Dendritic cell treated with granulocyte-macrophage colony-stimulating factor and Interleukin-4, amounts not matched to agents 40 ng/mL and 50 ng/mL, for 4 days (primary cell): ENCODE measurements at regions not wholly inside any gene's neighbourhood (a gene's known extent, or its start where the extent isn't known, plus 50 kb on each side); places are given as distances from the start of the nearest gene placed in this dataset.
"Not testable (repeated sequence)": the region's sequence is repeated elsewhere in the genome, so short reads cannot be mapped to it uniquely, and the experiment has no call there.

Source experiments
- H3K27ac Mint-ChIP-seq: one replicate; pipeline ENCODE4 v1.8.0; 2022; ENCODE audit warnings: mild to moderate bottlenecking, mixed read lengths
- H3K27me3 Mint-ChIP-seq: one replicate; pipeline ENCODE4 v1.8.0; 2022; ENCODE audit warnings: mild to moderate bottlenecking, mixed read lengths
- H3K36me3 Mint-ChIP-seq: one replicate; pipeline ENCODE4 v1.8.0; 2022; ENCODE audit warnings: low read depth, mixed read lengths
- H3K4me1 Mint-ChIP-seq: one replicate; pipeline ENCODE4 v1.8.0; 2022; ENCODE audit warnings: low read depth, mixed read lengths
- H3K4me3 Mint-ChIP-seq: one replicate; pipeline ENCODE4 v1.8.0; 2022; ENCODE audit warnings: mild to moderate bottlenecking, moderate library complexity, mixed read lengths
- H3K9me3 Mint-ChIP-seq: one replicate; pipeline ENCODE4 v1.8.0; 2022; ENCODE audit warnings: mixed read lengths
- intact Hi-C: fragments of 100-400 bp; cut with micrococcal nuclease; formaldehyde crosslinking; loops from one replicate; pipeline ENCODE4 v1.15.0; 2022

DNA sequence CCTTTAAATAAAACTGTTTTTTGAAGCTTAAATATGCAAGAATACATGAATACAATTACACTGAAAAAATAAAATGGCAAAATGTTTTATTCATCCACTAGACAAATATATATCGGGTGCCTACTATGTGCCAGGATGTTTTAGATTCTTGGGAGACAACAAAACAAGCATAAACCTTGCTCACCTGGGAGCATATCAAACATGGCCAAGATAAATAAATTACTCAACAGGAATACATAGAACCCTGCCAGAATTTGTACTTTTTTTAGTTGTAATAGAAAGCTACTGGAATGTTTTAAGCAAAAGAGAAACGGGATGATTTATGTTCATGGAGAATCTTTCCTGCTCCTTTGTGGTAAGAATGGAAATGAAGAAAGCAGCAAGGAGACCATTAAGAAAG, 2358.5 kb upstream of the PCDH20 start:
- Mint-ChIP-seq H3K27me3 (no peaks in the 10 kb centered on the region), H3K27ac (no peak overlapping the region), H3K4me1 (no peaks in the 10 kb centered on the region), H3K4me3 (no peak overlapping the region), H3K36me3 (no peaks in the 10 kb centered on the region), H3K9me3 (peaks cover 12% of the 10 kb centered on the region)
- intact Hi-C loops: no loop called here

DNA sequence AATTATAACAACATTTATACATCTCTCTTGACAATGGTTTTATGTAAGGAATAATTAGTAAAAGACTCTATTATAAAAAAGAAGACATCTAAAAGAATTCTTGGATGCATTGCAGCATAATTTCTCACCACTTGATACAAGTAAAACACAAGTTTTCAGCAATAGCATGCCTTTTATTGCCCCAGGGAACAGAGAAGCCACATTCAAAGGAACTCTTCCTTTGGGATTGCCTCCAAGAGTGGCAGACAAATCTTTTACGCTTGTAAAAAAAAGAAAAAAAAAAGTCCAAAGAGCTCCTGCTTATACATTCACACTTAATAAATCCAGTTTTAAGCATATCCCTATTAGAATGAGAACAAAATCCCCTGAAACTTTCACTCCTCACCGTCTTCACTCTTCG, 2357.8 kb upstream of the PCDH20 start:
- H3K36me3 Mint-ChIP-seq: no peaks in the 10 kb centered on the region
- intact Hi-C loops: no loop called here
- no peaks in the 10 kb centered on the region for H3K4me1 Mint-ChIP-seq
- no peak overlapping the region for H3K4me3 Mint-ChIP-seq
- H3K9me3 Mint-ChIP-seq: peaks cover 6% of the 10 kb centered on the region
- H3K27me3 Mint-ChIP-seq: no peaks in the 10 kb centered on the region
- no peak overlapping the region for H3K27ac Mint-ChIP-seq

DNA sequence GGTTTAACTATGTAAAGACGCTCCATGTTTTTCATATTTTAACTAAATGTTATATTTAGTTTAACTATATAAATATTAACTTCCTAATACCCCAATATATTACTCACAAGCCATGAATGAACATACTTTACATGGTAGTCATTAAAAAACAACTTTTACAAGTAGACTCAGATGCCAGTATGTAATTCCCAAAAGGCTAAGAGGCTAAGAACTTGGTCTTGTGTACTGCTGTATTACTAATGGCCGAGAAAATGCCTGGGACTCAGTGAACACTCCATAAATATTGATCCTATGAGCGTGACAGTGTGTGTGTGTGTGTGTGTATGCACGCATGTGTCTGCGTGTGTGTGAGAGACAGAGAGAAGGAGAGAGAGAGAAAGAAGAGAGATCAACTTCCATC, 2342.0 kb upstream of the PCDH20 start:
- H3K4me1 Mint-ChIP-seq, intact Hi-C loops, H3K27ac Mint-ChIP-seq, H3K36me3 Mint-ChIP-seq, H3K4me3 Mint-ChIP-seq, H3K9me3 Mint-ChIP-seq, H3K27me3 Mint-ChIP-seq: not testable (repeated sequence)

DNA sequence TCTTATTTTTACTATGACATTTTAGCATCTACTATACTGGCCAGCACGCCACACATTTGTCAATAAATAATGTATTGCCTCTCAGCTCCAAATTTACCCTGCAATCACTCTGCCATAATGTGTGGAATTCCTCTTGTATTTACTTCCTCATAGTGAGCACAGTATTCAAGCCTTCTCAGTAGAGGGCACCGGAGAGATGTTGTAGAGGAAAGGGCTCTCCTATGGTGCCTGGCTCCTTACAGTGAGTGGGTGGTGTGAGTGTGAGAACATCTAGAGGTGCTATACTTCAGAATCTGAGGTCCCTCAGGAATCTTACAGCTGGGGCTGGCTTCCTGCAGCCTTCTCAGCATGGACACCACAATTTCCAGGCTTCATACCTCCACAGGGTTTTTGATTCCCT, 2334.2 kb upstream of the PCDH20 start:
- H3K27me3 Mint-ChIP-seq, H3K36me3 Mint-ChIP-seq, H3K4me1 Mint-ChIP-seq, H3K9me3 Mint-ChIP-seq, H3K4me3 Mint-ChIP-seq, H3K27ac Mint-ChIP-seq, intact Hi-C loops: not testable (repeated sequence)

DNA sequence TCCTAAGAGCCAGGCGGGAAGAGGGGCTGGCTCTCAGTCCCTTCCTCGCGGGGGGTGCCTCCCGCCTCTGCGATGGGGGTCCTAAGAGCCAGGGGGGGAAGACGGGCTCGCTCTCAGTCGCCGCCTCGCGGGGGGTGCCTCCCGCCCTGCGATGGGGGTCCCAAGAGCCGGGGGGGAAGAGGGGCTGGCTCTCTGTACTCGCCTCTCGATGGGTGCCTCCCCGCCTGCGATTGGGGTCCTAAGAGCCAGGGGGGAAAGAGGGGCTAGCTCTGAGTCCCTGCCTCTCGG, 2326.1 kb upstream of the PCDH20 start:
- H3K27ac Mint-ChIP-seq, H3K4me3 Mint-ChIP-seq, H3K4me1 Mint-ChIP-seq, H3K36me3 Mint-ChIP-seq, intact Hi-C loops, H3K27me3 Mint-ChIP-seq: not testable (repeated sequence)
- peaks cover 26% of the 10 kb centered on the region for H3K9me3 Mint-ChIP-seq

DNA sequence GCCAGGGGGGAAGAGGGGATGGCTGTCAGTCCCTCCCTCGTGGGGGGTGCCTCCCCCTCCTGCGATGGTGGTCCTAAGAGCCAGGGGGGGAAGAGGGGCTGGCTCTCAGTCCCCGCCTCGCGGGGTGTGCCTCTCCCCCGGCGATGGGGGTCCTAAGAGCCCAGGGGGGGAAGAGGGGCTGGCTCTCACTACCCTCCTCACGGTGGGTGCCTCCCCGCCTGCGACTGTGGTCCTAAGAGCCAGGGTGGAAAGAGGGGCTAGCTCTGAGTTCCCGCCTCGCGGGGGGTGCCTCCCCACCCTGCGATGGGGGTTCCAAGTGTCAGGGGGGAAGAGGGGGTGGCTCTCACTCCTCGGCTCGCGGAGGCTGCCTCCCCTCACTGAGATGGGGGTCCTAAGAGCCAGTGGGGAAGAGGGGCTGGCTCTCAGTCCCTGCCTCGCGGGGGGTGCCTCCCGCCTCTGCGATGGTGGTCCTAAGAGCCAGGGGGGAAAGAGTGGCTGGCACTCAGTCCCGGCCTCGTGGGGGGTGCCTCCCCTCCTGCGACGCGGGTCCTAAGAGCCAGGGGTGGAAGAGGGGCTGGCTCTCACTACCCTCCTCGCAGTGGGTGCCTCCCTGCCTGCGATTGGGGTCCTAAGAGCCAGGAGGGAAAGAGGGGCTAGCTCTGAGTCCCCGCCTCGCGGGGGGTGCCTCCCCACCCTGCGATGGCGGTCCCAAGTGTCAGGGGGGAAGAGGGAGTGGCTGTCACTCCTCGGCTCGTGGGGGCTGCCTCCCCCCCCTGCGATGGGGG, 2325.6 kb upstream of the PCDH20 start:
- intact Hi-C loops: no loop called here
- H3K36me3 Mint-ChIP-seq: no peaks in the 10 kb centered on the region
- H3K4me1 Mint-ChIP-seq: no peaks in the 10 kb centered on the region

DNA sequence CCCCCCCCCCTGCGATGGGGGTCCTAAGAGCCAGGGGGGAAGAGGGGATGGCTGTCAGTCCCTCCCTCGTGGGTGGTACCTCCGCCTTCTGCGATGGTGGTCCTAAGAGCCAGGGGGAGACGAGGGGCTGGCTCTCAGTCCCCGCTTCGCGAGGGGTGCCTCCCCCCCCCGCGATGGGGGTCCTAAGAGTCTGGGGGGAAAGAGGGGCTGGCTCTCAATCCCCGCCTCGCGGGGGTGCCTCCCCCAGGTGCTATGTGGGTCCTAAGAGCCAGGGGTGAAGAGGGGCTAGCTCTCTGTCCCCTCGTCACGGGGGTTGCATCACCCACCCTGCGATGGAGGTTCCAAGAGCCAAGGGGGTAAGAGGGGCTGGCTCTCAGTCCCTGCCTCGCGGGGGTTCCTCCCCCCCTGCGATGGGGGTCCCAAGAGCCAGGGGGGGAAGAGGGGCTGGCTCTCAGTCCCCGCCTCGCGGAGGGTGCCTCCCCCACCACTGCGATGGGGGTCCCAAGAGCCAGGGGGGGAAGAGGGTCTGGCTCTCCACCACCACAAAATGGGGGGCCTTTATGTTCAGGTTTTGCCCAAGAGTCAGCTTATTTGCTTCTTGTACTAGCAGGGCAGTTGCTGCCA, 2323.6 kb upstream of the PCDH20 start:
- intact Hi-C loops, H3K27ac Mint-ChIP-seq, H3K27me3 Mint-ChIP-seq, H3K36me3 Mint-ChIP-seq, H3K4me3 Mint-ChIP-seq, H3K4me1 Mint-ChIP-seq: not testable (repeated sequence)
- peaks cover 36% of the 10 kb centered on the region for H3K9me3 Mint-ChIP-seq

More for the DNA sequence above, 2325.6 kb upstream of the PCDH20 start:
- H3K27ac Mint-ChIP-seq: no peak overlapping the region
- no peaks in the 10 kb centered on the region for H3K27me3 Mint-ChIP-seq
- H3K4me3 Mint-ChIP-seq: no peak overlapping the region
- H3K9me3 Mint-ChIP-seq: peaks cover 31% of the 10 kb centered on the region

DNA sequence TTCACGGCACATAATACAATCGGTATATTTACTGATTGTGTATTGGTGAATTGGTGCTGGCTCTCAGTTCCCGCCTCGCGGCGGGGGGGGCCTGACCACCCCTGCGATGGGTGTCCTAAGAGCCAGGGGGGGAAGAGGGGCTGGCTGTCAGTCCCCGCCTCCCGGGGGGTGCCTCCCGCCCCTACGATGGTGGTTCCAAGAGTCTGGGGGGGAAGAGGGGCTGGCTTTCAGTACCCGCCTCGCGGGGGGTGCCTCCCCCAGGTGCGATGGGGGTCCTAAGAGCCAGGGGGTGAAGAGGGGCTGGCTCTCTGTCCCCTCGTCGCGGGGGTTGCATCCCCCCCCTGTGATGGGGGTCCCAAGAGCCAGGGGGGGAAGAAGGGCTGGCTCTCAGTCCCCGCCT, 2321.8 kb upstream of the PCDH20 start:
- Mint-ChIP-seq H3K4me1 (no peaks in the 10 kb centered on the region), H3K9me3 (peaks cover 39% of the 10 kb centered on the region), H3K36me3 (no peaks in the 10 kb centered on the region), H3K27me3 (no peaks in the 10 kb centered on the region), H3K4me3 (no peak overlapping the region), H3K27ac (no peak overlapping the region)
- intact Hi-C loops: no loop called here

DNA sequence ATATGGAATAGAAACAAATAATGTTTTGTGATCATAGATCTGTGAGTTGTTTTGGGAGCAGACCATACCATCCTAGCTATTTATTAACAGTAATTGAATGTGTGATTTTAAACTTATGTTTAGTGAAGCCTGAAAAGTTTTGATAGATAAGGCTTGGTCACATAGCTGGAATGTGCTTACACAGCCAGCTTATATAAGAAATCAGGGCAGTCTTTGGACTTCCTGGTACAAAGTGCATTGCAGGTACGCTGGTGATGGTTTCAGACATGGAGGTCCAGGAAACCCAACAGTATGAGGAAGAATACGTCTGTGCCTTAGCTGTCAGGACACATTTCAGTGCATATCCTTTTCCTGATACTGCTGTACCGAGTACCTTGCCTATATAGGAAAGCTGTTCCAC, 2316.2 kb upstream of the PCDH20 start:
- no peaks in the 10 kb centered on the region for H3K36me3 Mint-ChIP-seq
- intact Hi-C loops: no loop called here

DNA sequence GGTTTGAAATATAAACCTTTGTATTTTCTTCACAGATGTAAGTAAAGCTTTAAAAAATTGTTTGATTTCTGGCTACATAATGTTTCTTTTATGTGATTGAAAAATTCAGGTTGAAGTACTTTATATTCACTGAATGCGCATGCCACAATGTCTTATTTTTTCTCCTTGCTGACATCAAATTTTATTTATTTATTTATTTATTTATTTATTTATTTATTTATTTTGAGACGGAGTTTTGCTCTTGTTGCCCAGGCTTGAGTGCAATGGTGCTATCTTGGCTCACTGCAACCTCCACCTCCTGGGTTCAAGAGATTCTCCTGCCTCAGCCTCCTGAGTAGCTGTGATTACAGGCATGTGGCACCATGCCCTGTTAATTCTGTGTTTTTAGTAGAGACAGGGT, 2296.5 kb upstream of the PCDH20 start:
- intact Hi-C loops, H3K4me1 Mint-ChIP-seq, H3K27ac Mint-ChIP-seq, H3K36me3 Mint-ChIP-seq, H3K9me3 Mint-ChIP-seq, H3K27me3 Mint-ChIP-seq, H3K4me3 Mint-ChIP-seq: not testable (repeated sequence)

More for the DNA sequence above, 2316.2 kb upstream of the PCDH20 start:
- Mint-ChIP-seq H3K27me3 (no peaks in the 10 kb centered on the region), H3K9me3 (peaks cover 24% of the 10 kb centered on the region), H3K4me3 (no peak overlapping the region), H3K4me1 (no peaks in the 10 kb centered on the region), H3K27ac (no peak overlapping the region)

DNA sequence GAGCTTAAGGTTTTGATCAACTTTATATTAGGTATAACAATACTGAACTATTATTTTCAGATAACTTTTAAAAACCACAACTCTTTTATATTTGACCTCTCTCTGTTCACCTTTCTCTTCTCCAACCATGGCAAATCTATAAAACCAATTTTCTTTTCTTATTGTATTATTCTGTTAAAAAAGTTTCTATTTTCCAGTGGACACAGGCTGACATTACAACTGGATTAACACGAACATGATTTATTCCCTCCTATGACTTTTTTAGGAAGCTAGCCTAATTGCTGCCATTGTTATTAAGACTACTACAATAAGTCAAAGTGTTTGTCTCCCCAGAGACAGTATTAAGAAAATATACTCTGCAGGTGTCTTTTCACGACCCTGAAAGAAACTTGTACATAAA, 2291.1 kb upstream of the PCDH20 start:
- H3K36me3 Mint-ChIP-seq: no peaks in the 10 kb centered on the region
- intact Hi-C loops: no loop called here

DNA sequence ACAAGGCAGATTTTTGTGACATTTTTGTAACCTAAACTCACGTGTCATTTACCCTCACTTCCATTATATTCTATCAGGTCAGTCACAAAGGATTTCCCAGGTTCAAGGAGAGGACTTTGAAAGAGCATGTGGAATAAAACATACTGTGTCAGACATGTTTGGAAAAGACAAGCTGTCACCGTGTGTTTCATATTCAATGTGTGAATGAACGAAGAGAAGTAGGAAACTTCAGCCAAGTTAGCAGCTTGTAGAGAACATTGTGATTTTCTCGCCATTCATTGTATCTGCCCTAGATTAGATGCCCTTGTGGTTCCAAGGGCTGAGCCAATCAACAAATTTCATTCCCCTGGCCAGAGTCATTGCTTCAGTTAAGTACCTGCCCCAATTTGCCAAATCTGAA, 2288.9 kb upstream of the PCDH20 start:
- H3K4me3 Mint-ChIP-seq: no peak overlapping the region
- intact Hi-C loops: no loop called here

More for the DNA sequence above, 2291.1 kb upstream of the PCDH20 start:
- Mint-ChIP-seq H3K4me3 (no peak overlapping the region), H3K27me3 (no peaks in the 10 kb centered on the region), H3K4me1 (no peaks in the 10 kb centered on the region), H3K27ac (no peak overlapping the region), H3K9me3 (peaks cover 15% of the 10 kb centered on the region)

DNA sequence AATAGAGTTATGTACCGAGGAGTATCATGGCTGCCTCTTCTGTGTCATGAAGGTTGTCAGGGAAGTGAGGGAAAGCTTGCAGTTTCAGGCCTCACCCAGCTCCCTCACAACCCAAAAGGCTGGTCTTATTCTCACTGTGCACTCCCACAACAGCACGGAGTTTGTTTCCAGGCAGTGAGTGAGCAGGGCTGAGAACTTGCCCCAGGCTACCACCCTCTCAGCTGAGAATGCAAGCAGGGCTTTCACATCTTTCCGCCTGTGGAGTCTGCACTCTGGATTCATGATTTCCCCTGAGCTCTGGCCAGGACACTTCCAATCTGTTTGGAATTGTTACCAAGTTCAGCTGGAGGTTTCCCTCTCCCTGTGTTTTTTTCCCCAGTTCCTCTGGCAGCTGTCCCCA, 2284.7 kb upstream of the PCDH20 start:
- Mint-ChIP-seq H3K36me3 (no peaks in the 10 kb centered on the region), H3K9me3 (peaks cover 46% of the 10 kb centered on the region), H3K27ac (no peak overlapping the region), H3K4me1 (no peaks in the 10 kb centered on the region), H3K4me3 (no peak overlapping the region), H3K27me3 (no peaks in the 10 kb centered on the region)
- intact Hi-C loops: no loop called here

More for the DNA sequence above, 2288.9 kb upstream of the PCDH20 start:
- no peaks in the 10 kb centered on the region for H3K36me3 Mint-ChIP-seq
- H3K27ac Mint-ChIP-seq: no peak overlapping the region
- H3K4me1 Mint-ChIP-seq: no peaks in the 10 kb centered on the region
- H3K9me3 Mint-ChIP-seq: peaks cover 33% of the 10 kb centered on the region
- no peaks in the 10 kb centered on the region for H3K27me3 Mint-ChIP-seq

DNA sequence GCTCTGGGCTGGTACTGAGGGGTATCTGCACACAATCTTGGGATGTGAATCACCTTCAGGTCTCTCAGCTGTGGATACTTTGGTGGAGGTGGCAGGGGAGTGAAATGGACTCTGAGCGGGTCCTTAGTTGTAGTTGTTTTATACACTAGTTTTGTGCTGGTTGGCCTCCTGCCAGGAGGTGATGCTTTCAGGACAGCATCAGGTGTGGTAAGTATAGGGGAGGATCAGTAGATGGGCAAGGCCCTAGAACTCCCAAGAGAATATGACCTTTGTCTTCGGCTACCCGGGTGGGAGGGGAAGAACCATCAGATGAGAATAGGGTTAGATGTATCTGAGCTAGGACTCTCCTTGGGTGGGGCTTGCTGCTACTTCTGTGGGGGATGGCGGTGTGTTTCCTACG, 2284.3 kb upstream of the PCDH20 start:
- Mint-ChIP-seq H3K4me1 (no peaks in the 10 kb centered on the region), H3K27me3 (no peaks in the 10 kb centered on the region), H3K27ac (no peak overlapping the region), H3K4me3 (no peak overlapping the region), H3K36me3 (no peaks in the 10 kb centered on the region), H3K9me3 (peaks cover 44% of the 10 kb centered on the region)
- intact Hi-C loops: no loop called here

DNA sequence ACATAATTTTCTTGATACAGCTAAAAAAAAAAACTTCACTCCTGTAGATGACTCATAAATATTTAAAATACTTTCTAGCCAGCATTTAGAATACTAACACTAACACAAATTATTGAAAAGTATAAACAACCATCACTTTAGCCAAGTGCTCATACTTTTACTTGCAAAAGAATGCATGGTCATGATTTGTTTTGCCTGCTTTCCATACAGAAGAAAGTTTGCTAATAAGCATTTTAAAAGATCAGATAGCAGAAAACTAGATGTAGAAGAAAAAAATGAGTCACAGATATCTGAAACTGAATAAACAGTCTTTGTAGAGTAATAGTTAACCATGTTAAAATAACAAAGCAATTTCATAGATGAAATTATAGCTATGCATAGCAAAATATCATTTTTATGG, 2280.4 kb upstream of the PCDH20 start:
- H3K27ac Mint-ChIP-seq: no peak overlapping the region
- H3K36me3 Mint-ChIP-seq: no peaks in the 10 kb centered on the region
- no peaks in the 10 kb centered on the region for H3K27me3 Mint-ChIP-seq
- no peaks in the 10 kb centered on the region for H3K4me1 Mint-ChIP-seq
- intact Hi-C loops: no loop called here
- H3K9me3 Mint-ChIP-seq: peaks cover 40% of the 10 kb centered on the region
- H3K4me3 Mint-ChIP-seq: no peak overlapping the region
